Neuronal stem cell (in vitro differentiated cells): ENCODE measurements at regions not wholly inside any gene's neighbourhood (a gene's known extent, or its start where the extent isn't known, plus 50 kb on each side); places are given as distances from the start of the nearest gene placed in this dataset.

Experiments
- DNase-seq: peaks from one replicate; pipeline ENCODE4 v3.0.0-alpha.2; 2013; ENCODE audit warnings: low spot score
- H2AFZ ChIP-seq: one replicate; pipeline ENCODE4 v1.6.1; 2013; ENCODE audit warnings: mild to moderate bottlenecking, low read length, inconsistent platforms
- H2AK5ac ChIP-seq: 2 replicates; pipeline ENCODE4 v1.6.1; 2013; ENCODE audit warnings: low read depth, mild to moderate bottlenecking, inconsistent platforms, low read length, moderate library complexity, mixed read lengths
- H2BK120ac ChIP-seq: 2 replicates; pipeline ENCODE4 v1.6.1; 2013; ENCODE audit warnings: low read depth, mild to moderate bottlenecking, inconsistent platforms, low read length, moderate library complexity, mixed read lengths
- H2BK12ac ChIP-seq: one replicate; pipeline ENCODE4 v1.6.1; 2013; ENCODE audit warnings: low read length, inconsistent platforms
- H2BK15ac ChIP-seq: 2 replicates; pipeline ENCODE4 v1.6.1; 2013; ENCODE audit warnings: mild to moderate bottlenecking, low read length, inconsistent platforms, mixed read lengths
- H2BK5ac ChIP-seq: one replicate; pipeline ENCODE4 v1.6.1; 2013; ENCODE audit warnings: inconsistent platforms, mild to moderate bottlenecking, low read length, moderate library complexity
- H3K14ac ChIP-seq: one replicate; pipeline ENCODE4 v1.6.1; 2013; ENCODE audit warnings: low read length, inconsistent platforms
- H3K18ac ChIP-seq: 2 replicates; pipeline ENCODE4 v1.6.1; 2013; ENCODE audit warnings: low read length, inconsistent platforms
- H3K23ac ChIP-seq: 2 replicates; pipeline ENCODE4 v1.6.1; 2013; ENCODE audit warnings: low read depth, mild to moderate bottlenecking, mixed read lengths, low read length, inconsistent platforms; ENCODE audit not compliant: poor library complexity
- H3K27ac ChIP-seq: replicated peaks from 3 replicates; pipeline ENCODE4 v1.5.1; 2013; ENCODE audit warnings: low read length, inconsistent platforms
- H3K27me3 ChIP-seq, 3 experiments: 2 replicates each; pipeline ENCODE4 v1.6.1; 2013; ENCODE audit warnings: low read length in 3 of 3, mild to moderate bottlenecking in 2 of 3, inconsistent platforms in 1 of 3, low read depth in 1 of 3, mixed read lengths in 1 of 3, moderate library complexity in 1 of 3; ENCODE audit not compliant: control insufficient read depth in 3 of 3, insufficient read depth in 3 of 3
- H3K36me3 ChIP-seq, 2 donors: replicated peaks in 1 of 2; 2 replicates each; pipeline ENCODE4 v1.6.1; 2013; ENCODE audit warnings: low read length in 2 of 2; ENCODE audit not compliant: control insufficient read depth in 2 of 2, insufficient read depth in 2 of 2
- H3K4ac ChIP-seq: 2 replicates; pipeline ENCODE4 v1.6.1; 2013; ENCODE audit warnings: inconsistent platforms, mild to moderate bottlenecking, low read length, moderate library complexity
- H3K4me1 ChIP-seq, 2 donors: 1 replicate in 1 of 2; 2 replicates in 1 of 2; pipeline ENCODE4 v1.6.1; 2013; ENCODE audit warnings: low read length in 2 of 2, low read depth in 1 of 2; ENCODE audit not compliant: control insufficient read depth in 2 of 2, insufficient read depth in 1 of 2
- H3K4me2 ChIP-seq: one replicate; pipeline ENCODE4 v1.6.1; 2013; ENCODE audit warnings: mild to moderate bottlenecking, low read length, inconsistent platforms; ENCODE audit not compliant: insufficient read depth, poor library complexity, severe bottlenecking
- H3K4me3 ChIP-seq, 2 donors: 2 replicates each; pipeline ENCODE4 v1.5.1; 2013; ENCODE audit warnings: low read length in 2 of 2, mild to moderate bottlenecking in 2 of 2, inconsistent platforms in 1 of 2, moderate library complexity in 1 of 2
- H3K79me1 ChIP-seq: one replicate; pipeline ENCODE4 v1.6.1; 2013; ENCODE audit warnings: low read depth, mild to moderate bottlenecking, inconsistent platforms, low read length, moderate library complexity
- H3K9ac ChIP-seq: one replicate; pipeline ENCODE4 v1.6.1; 2013; ENCODE audit warnings: mild to moderate bottlenecking, low read depth, low read length, inconsistent platforms; ENCODE audit not compliant: poor library complexity
- H3K9me3 ChIP-seq, 2 donors: replicated peaks in 1 of 2; 2 replicates each; pipeline versions ENCODE3 to v1.6.1; 2013; ENCODE audit warnings: low read length in 2 of 2, mild to moderate bottlenecking in 2 of 2, inconsistent platforms in 1 of 2, low read depth in 1 of 2, mixed read lengths in 1 of 2, moderate library complexity in 1 of 2; ENCODE audit not compliant: control insufficient read depth in 2 of 2, insufficient read depth in 1 of 2
- H4K8ac ChIP-seq: one replicate; pipeline ENCODE4 v1.6.1; 2013; ENCODE audit warnings: low read depth, mild to moderate bottlenecking, inconsistent platforms, low read length, moderate library complexity
- H4K91ac ChIP-seq: one replicate; pipeline ENCODE4 v1.6.1; 2013; ENCODE audit warnings: low read length, low read depth, mild to moderate bottlenecking, inconsistent platforms; ENCODE audit not compliant: poor library complexity
- WGBS, 2 donors: extraction: QIAGEN DNeasy Blood & Tissue Kit; methylation state at CpG; one replicate each; pipeline ENCODE4 v1.1.7; 2013; ENCODE audit warnings: missing lambda C conversion rate in 2 of 2, mixed read lengths in 1 of 2; ENCODE audit not compliant: insufficient read length in 2 of 2, insufficient replicate concordance in 1 of 2; ENCODE audit errors: extremely low coverage in 2 of 2; 5-methylcytosine and 5-hydroxymethylcytosine counted together

DNA sequence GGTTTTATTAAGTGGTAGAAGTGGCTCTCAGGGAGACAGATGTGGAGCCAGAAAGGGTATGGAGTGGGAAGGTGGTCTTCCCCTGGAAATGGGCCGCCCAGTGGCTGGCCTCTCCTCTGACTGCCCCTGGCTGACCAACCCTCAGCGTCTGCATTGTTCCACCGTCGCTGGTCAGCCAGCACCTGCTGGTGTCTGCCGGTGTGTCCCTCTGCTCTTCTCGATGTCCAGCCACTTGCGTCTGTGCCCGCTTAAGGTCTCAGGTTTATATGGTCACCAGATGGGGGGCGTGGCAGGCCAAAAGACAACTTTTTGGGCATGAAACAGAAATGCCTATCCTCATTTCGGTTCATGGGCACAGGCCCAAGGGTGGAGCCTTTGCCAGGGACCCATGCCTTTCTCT is 1221.5 kb downstream of the JRKL start:
- Histone ChIP-seq H3K4me1 (no peaks in the 10 kb centered on the region), H3K36me3 (no peaks in the 10 kb centered on the region), H3K4me2 (no peak overlapping the region), H2BK12ac (no peak overlapping the region), H2BK120ac (no peak overlapping the region), H2BK15ac (no peak overlapping the region), H3K23ac (no peak overlapping the region), H3K18ac (no peak overlapping the region), H3K9me3 (peaks cover 0 to 11% of the 10 kb centered on the region in 2 donors), H3K27ac (no peak overlapping the region), H3K27me3 (no peaks in the 10 kb centered on the region), H3K79me1 (no peaks in the 10 kb centered on the region), H3K14ac (no peak overlapping the region), H2BK5ac (no peak overlapping the region), H3K4ac (no peak overlapping the region), H4K91ac (no peak overlapping the region), H2AK5ac (no peak overlapping the region), H2AFZ (no peak overlapping the region), H4K8ac (no peak overlapping the region), H3K4me3 (no peak overlapping the region), H3K9ac (no peak overlapping the region)
- DNase-seq: no peak
- WGBS, 2 donors: no CpG with 5 or more reads among the region's 10 CpGs

DNA sequence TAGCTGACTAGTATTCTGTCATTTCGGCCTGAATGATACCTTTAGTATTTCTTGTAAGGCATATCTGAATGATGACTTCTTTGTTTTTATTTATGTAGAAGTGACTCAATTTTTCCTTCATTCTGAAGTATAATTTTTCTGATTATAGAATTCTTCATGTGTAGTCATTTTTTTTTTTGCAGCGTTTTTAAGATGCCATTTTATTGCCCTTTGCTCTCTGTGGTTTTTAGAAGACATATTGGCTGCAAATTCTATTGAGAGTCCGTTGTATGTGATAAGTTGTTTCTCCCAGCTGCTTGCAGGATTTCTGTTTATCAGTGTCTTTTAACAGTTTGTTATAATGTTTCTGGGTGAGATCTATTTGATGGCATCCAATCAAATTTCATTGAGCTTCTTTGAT is 1224.8 kb downstream of the JRKL start:
- no peak overlapping the region for H2AFZ ChIP-seq
- no peak overlapping the region for H2BK5ac ChIP-seq
- no CpG with 5 or more reads among the region's 3 CpGs for WGBS, 2 donors
- H3K9ac ChIP-seq: no peak overlapping the region
- no peak for DNase-seq
- H3K4me2 ChIP-seq: no peak overlapping the region
- no peak overlapping the region for H3K23ac ChIP-seq
- H3K4me1 ChIP-seq: no peaks in the 10 kb centered on the region
- no peak overlapping the region for H3K14ac ChIP-seq
- H4K8ac ChIP-seq: no peak overlapping the region
- no peak overlapping the region for H3K4me3 ChIP-seq
- no peaks in the 10 kb centered on the region for H3K79me1 ChIP-seq
- H2BK15ac ChIP-seq: no peak overlapping the region
- no peaks in the 10 kb centered on the region for H3K36me3 ChIP-seq
- H3K4ac ChIP-seq: no peak overlapping the region
- no peak overlapping the region for H4K91ac ChIP-seq
- peaks cover 0 to 2% (median 0%) of the 10 kb centered on the region in 3 experiments for H3K27me3 ChIP-seq
- H3K27ac ChIP-seq: no peak overlapping the region
- no peak overlapping the region for H2BK12ac ChIP-seq
- peaks cover 0 to 5% of the 10 kb centered on the region in 2 donors for H3K9me3 ChIP-seq
- no peak overlapping the region for H3K18ac ChIP-seq
- H2AK5ac ChIP-seq: no peak overlapping the region
- H2BK120ac ChIP-seq: no peak overlapping the region

DNA sequence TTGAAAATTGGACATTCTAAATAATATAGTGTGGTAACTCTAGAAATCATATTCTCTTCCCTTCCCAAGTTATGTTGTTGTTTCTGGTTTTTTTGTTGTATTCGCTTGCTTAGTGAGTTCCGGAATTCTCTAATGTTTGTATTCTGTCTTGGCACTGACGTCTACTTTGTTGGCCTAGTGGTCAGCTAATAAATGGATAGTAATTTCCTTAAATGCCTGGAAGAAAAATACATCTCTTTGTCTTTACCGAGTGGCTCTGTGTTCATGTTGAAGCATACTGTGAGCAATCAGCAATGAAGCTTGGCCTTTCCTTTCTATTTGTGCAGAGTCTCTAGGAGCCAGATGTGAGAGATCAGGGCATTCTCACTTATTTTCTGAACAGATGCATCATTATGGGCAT is 1225.7 kb downstream of the JRKL start:
- H3K14ac ChIP-seq: no peak overlapping the region
- no peak overlapping the region for H3K18ac ChIP-seq
- H3K23ac ChIP-seq: no peak overlapping the region
- H3K27ac ChIP-seq: no peak overlapping the region
- DNase-seq: no peak
- H3K4me1 ChIP-seq: no peaks in the 10 kb centered on the region
- H2BK15ac ChIP-seq: no peak overlapping the region
- no peak overlapping the region for H2BK120ac ChIP-seq
- no peaks in the 10 kb centered on the region for H3K79me1 ChIP-seq
- no peak overlapping the region for H3K4me2 ChIP-seq
- H3K27me3 ChIP-seq: peaks cover 0 to 2% (median 0%) of the 10 kb centered on the region in 3 experiments
- H3K36me3 ChIP-seq: no peaks in the 10 kb centered on the region
- peaks cover 0 to 2% of the 10 kb centered on the region in 2 donors for H3K9me3 ChIP-seq
- H3K9ac ChIP-seq: no peak overlapping the region
- H3K4ac ChIP-seq: no peak overlapping the region
- H4K91ac ChIP-seq: no peak overlapping the region
- WGBS, 2 donors: no CpG with 5 or more reads among the region's 4 CpGs
- no peak overlapping the region for H4K8ac ChIP-seq
- H3K4me3 ChIP-seq: no peak overlapping the region
- no peak overlapping the region for H2AK5ac ChIP-seq
- no peak overlapping the region for H2BK12ac ChIP-seq
- no peak overlapping the region for H2BK5ac ChIP-seq
- H2AFZ ChIP-seq: no peak overlapping the region

DNA sequence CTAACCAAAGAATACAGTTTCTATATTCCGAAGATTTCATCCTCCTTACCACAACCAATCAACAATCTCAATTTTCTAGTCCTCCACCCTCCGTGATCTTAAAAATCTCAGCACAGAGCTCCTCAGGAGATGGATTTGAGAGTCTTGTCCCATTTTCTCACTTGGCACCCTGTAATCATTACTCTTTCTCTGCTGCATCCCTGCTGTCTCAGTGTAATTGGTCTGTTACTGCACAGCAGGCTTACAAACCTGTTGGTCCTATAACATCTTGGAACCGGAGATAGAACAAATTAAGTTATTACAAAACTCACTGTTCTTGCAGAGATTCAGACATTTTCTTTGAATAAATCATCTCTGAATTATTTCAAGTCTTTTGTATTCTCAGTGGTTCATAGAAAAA is 1227.2 kb downstream of the JRKL start:
- no peak overlapping the region for H3K4ac ChIP-seq
- H2AFZ ChIP-seq: no peak overlapping the region
- peaks cover 0 to 2% (median 0%) of the 10 kb centered on the region in 3 experiments for H3K27me3 ChIP-seq
- no peak overlapping the region for H3K4me3 ChIP-seq
- no peaks in the 10 kb centered on the region for H3K4me1 ChIP-seq
- H3K9ac ChIP-seq: no peak overlapping the region
- no peak overlapping the region for H2BK12ac ChIP-seq
- H2BK5ac ChIP-seq: no peak overlapping the region
- H3K14ac ChIP-seq: no peak overlapping the region
- WGBS, 2 donors: 100% methylated on average over 1 of the region's 3 CpGs; no CpG with 5 or more reads in 1 of the 2 donors
- H2BK15ac ChIP-seq: no peak overlapping the region
- H3K36me3 ChIP-seq: no peaks in the 10 kb centered on the region
- no peak overlapping the region for H4K8ac ChIP-seq
- no peaks in the 10 kb centered on the region for H3K79me1 ChIP-seq
- no peak overlapping the region for H4K91ac ChIP-seq
- no peak overlapping the region for H2BK120ac ChIP-seq
- H3K9me3 ChIP-seq: peaks cover 0 to 2% of the 10 kb centered on the region in 2 donors
- H3K23ac ChIP-seq: no peak overlapping the region
- H3K4me2 ChIP-seq: no peak overlapping the region
- no peak overlapping the region for H2AK5ac ChIP-seq
- H3K18ac ChIP-seq: no peak overlapping the region
- no peak overlapping the region for H3K27ac ChIP-seq
- no peak for DNase-seq
